IPS-18a (cell line): ENCODE measurements at regions not wholly inside any gene's neighbourhood (a gene's known extent, or its start where the extent isn't known, plus 50 kb on each side); places are given as distances from the start of the nearest gene placed in this dataset.

Source experiments
- H3K27ac ChIP-seq: one replicate; pipeline ENCODE4 v1.5.1; 2013; ENCODE audit warnings: low read length
- H3K27me3 ChIP-seq: one replicate; pipeline ENCODE4 v1.6.1; 2013; ENCODE audit warnings: mild to moderate bottlenecking, low read length; ENCODE audit not compliant: control insufficient read depth, insufficient read depth
- H3K36me3 ChIP-seq: one replicate; pipeline ENCODE4 v1.6.1; 2013; ENCODE audit warnings: low read depth, low read length; ENCODE audit not compliant: control insufficient read depth
- H3K4me1 ChIP-seq: one replicate; pipeline ENCODE4 v1.6.1; 2013; ENCODE audit warnings: low read depth, low read length; ENCODE audit not compliant: control insufficient read depth
- H3K4me3 ChIP-seq: one replicate; pipeline ENCODE4 v1.5.1; 2013; ENCODE audit warnings: low read length
- H3K9ac ChIP-seq: one replicate; pipeline ENCODE4 v1.6.1; 2013; ENCODE audit warnings: mild to moderate bottlenecking, low read length, moderate library complexity
- H3K9me3 ChIP-seq: one replicate; pipeline ENCODE4 v1.6.1; 2013; ENCODE audit warnings: low read depth, low read length; ENCODE audit not compliant: control insufficient read depth

- Histone ChIP-seq H3K27ac (no peak overlapping the region), H3K9me3 (no peaks in the 10 kb centered on the region), H3K27me3 (no peaks in the 10 kb centered on the region)
These were observed 133.0 kb downstream of the URI1 start for GRCh38 chr19:30074741-30075715.

GRCh38 chr19:30076101-30076551, 134.1 kb downstream of the URI1 start:
- H3K9ac ChIP-seq, result no peak overlapping the region
- no peak overlapping the region for H3K4me3 ChIP-seq
- H3K27ac ChIP-seq, result no peak overlapping the region
- H3K36me3 ChIP-seq, result no peaks in the 10 kb centered on the region
- no peaks in the 10 kb centered on the region for H3K9me3 ChIP-seq
- H3K27me3 ChIP-seq, result no peaks in the 10 kb centered on the region
- no peaks in the 10 kb centered on the region for H3K4me1 ChIP-seq

More at GRCh38 chr19:30074741-30075715, 133.0 kb downstream of the URI1 start:
- Histone ChIP-seq H3K4me1 (no peaks in the 10 kb centered on the region), H3K36me3 (no peaks in the 10 kb centered on the region), H3K4me3 (no peak overlapping the region), H3K9ac (no peak overlapping the region)

GRCh38 chr19:30076751-30077670, 135.0 kb downstream of the URI1 start:
- Histone ChIP-seq H3K4me3 (no peak overlapping the region), H3K4me1 (no peaks in the 10 kb centered on the region), H3K27ac (no peak overlapping the region), H3K9ac (no peak overlapping the region), H3K27me3 (no peaks in the 10 kb centered on the region), H3K36me3 (no peaks in the 10 kb centered on the region), H3K9me3 (no peaks in the 10 kb centered on the region)

- Histone ChIP-seq H3K27ac (no peak overlapping the region), H3K4me1 (no peaks in the 10 kb centered on the region), H3K9ac (no peak overlapping the region), H3K4me3 (no peak overlapping the region), H3K27me3 (no peaks in the 10 kb centered on the region), H3K9me3 (no peaks in the 10 kb centered on the region), H3K36me3 (no peaks in the 10 kb centered on the region)
These were observed 135.9 kb downstream of the URI1 start for GRCh38 chr19:30077851-30078355.

GRCh38 chr19:30078381-30078910, 136.4 kb downstream of the URI1 start:
- H3K9ac ChIP-seq, result no peak overlapping the region
- H3K9me3 ChIP-seq, result no peaks in the 10 kb centered on the region
- H3K36me3 ChIP-seq, result no peaks in the 10 kb centered on the region
- no peaks in the 10 kb centered on the region for H3K4me1 ChIP-seq
- H3K4me3 ChIP-seq, result no peak overlapping the region
- H3K27ac ChIP-seq, result no peak overlapping the region
- H3K27me3 ChIP-seq, result no peaks in the 10 kb centered on the region

- Histone ChIP-seq H3K27me3 (no peaks in the 10 kb centered on the region), H3K36me3 (no peaks in the 10 kb centered on the region), H3K4me3 (no peak overlapping the region), H3K27ac (no peak overlapping the region), H3K9me3 (no peaks in the 10 kb centered on the region), H3K9ac (no peak overlapping the region), H3K4me1 (no peaks in the 10 kb centered on the region)
These were observed 137.2 kb downstream of the URI1 start for GRCh38 chr19:30079200-30079599.

DNA sequence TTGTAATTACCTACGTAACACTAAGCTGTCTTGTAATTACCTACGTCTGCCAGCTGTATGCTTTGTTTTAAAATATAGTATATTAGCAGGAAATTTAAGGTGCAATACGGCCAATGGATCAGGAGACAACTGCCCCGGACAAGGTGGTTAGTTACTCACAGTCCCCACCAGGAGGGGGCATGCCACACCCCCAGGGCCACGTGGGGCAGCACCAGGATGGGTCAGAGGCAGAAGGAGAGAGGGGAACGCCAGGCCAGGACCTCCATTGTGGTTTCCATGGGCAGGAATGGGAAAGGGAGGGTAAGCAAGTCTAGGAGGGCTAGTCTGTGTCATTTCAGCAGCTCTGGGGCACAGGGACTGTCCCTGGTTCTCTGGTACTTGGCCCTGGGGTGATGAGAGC, 140.1 kb downstream of the URI1 start:
- Histone ChIP-seq H3K27me3 (no peaks in the 10 kb centered on the region), H3K4me1 (no peaks in the 10 kb centered on the region), H3K9ac (no peak overlapping the region), H3K4me3 (no peak overlapping the region), H3K27ac (no peak overlapping the region), H3K9me3 (no peaks in the 10 kb centered on the region), H3K36me3 (no peaks in the 10 kb centered on the region)

GRCh38 chr19:30082611-30083010, 140.6 kb downstream of the URI1 start:
- no peak overlapping the region for H3K4me3 ChIP-seq
- no peaks in the 10 kb centered on the region for H3K36me3 ChIP-seq
- no peaks in the 10 kb centered on the region for H3K4me1 ChIP-seq
- no peak overlapping the region for H3K27ac ChIP-seq
- no peaks in the 10 kb centered on the region for H3K9me3 ChIP-seq
- H3K27me3 ChIP-seq, result no peaks in the 10 kb centered on the region
- H3K9ac ChIP-seq, result no peak overlapping the region

DNA sequence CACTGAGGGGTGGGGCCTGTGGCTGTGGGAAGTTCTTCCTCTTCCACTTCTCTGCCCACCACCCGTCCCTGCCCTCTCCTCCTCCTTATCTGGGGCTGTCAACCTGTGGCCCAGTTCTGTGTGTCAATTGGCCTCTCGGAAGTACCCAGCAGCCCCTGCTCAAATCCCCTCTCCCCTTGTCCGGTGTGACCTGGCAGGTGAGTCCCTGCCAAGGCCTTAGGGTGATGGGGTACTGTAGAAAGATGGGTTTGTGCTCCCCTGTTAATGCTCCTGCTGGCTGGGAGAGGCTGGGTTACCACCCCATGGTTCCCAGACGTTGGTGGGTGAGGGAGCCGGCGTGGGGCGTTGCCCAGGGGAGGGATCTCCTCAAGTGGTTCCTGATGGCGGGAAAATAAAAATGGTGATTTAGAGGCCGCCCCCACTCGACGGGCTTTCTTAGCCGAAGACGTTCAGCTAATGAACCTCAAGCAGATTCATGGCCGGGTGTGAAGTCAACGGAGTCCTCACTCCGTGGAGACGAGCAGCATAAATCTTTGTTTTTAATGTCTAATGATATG, 141.2 kb downstream of the URI1 start:
- Histone ChIP-seq H3K4me3 (no peak overlapping the region), H3K27ac (no peak overlapping the region), H3K9ac (no peak overlapping the region), H3K9me3 (no peaks in the 10 kb centered on the region), H3K36me3 (no peaks in the 10 kb centered on the region), H3K4me1 (no peaks in the 10 kb centered on the region), H3K27me3 (no peaks in the 10 kb centered on the region)

DNA sequence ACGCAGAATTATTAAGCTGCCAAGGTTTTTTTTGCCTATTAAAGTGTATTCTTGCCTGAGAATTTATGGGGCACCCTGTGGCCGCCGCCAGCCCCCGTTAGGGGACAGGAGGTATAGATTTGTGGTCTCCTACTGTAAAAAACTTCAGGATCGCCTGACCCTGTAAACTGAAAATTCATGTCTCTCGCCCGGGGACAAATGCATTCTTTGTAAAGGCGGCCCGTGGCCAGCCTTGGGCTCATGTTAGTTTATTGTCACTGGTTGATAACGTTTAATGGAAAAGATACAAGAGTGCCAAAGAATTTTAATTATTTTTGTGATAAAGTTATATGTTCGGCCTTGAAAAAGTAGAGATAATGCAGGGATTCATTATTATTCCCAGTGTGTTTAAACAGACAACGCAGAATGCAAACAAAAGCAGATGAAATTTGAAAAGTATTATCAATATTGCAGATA, 141.7 kb downstream of the URI1 start:
- H3K9ac ChIP-seq, result no peak overlapping the region
- H3K4me1 ChIP-seq, result no peaks in the 10 kb centered on the region
- H3K36me3 ChIP-seq, result no peaks in the 10 kb centered on the region
- H3K4me3 ChIP-seq, result no peak overlapping the region
- no peak overlapping the region for H3K27ac ChIP-seq
- no peaks in the 10 kb centered on the region for H3K27me3 ChIP-seq
- no peaks in the 10 kb centered on the region for H3K9me3 ChIP-seq

DNA sequence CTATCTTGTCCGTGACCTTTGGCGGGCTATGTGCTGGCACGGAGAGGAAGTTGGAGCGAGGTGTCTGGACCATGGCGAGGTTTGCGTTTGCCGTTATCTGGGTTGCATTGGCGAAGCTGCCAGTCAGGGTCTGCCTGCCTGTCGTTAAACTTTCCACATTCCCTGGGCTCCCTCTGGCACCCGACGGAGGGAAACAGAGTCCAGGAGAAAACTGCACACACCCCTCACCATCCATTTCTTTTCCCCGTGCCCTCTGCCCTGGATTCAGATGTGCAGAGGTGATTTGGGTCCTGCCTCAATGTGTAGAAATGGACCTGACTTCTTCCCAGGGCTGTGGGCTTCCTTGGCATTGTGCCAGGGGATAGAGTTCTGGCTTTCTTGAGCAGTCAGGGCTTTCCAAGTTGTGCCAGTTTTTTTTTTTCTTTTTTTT, 142.4 kb downstream of the URI1 start:
- H3K4me1 ChIP-seq, result no peaks in the 10 kb centered on the region
- H3K27me3 ChIP-seq, result no peaks in the 10 kb centered on the region
- no peaks in the 10 kb centered on the region for H3K36me3 ChIP-seq
- H3K9me3 ChIP-seq, result no peaks in the 10 kb centered on the region
- no peak overlapping the region for H3K9ac ChIP-seq
- no peak overlapping the region for H3K27ac ChIP-seq
- no peak overlapping the region for H3K4me3 ChIP-seq
